Fibroblast of lung (primary cell): ENCODE measurements at regions not wholly inside any gene's neighbourhood (a gene's known extent, or its start where the extent isn't known, plus 50 kb on each side); places are given as distances from the start of the nearest gene placed in this dataset.

ENCODE experiments used
- EZH2 ChIP-seq: IDR thresholded peaks from 2 replicates; pipeline ENCODE4 v1.5.1; 2012; ENCODE audit warnings: low read length, control low read depth, mild to moderate bottlenecking; ENCODE audit errors: missing control alignments
- TF ChIP-seq, protein P1 (sequence below), 2 donors: IDR thresholded peaks in 1 of 2; conservative IDR thresholded peaks in 1 of 2; 1 replicate in 1 of 2; 2 replicates in 1 of 2; pipeline ENCODE4 v1.5.1; 2011 to 2012; ENCODE audit warnings: low read length in 2 of 2, control low read depth in 1 of 2, inconsistent platforms in 1 of 2, low read depth in 1 of 2, mild to moderate bottlenecking in 1 of 2

GRCh38 chr12:86456776-86457175, 200.6 kb upstream of the MGAT4C start:
- TF ChIP-seq, protein P1, sequence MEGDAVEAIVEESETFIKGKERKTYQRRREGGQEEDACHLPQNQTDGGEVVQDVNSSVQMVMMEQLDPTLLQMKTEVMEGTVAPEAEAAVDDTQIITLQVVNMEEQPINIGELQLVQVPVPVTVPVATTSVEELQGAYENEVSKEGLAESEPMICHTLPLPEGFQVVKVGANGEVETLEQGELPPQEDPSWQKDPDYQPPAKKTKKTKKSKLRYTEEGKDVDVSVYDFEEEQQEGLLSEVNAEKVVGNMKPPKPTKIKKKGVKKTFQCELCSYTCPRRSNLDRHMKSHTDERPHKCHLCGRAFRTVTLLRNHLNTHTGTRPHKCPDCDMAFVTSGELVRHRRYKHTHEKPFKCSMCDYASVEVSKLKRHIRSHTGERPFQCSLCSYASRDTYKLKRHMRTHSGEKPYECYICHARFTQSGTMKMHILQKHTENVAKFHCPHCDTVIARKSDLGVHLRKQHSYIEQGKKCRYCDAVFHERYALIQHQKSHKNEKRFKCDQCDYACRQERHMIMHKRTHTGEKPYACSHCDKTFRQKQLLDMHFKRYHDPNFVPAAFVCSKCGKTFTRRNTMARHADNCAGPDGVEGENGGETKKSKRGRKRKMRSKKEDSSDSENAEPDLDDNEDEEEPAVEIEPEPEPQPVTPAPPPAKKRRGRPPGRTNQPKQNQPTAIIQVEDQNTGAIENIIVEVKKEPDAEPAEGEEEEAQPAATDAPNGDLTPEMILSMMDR (conservative IDR thresholded peaks at IDR 0.05 in 1 of 2, IDR thresholded peaks at IDR 0.05 in 1 of 2; ENCODE audit: low read depth in 1 of 2, low read length in 2 of 2) = no peak
- no peak for TF ChIP-seq EZH2
